Mononuclear cell (primary cell): ENCODE measurements at regions not wholly inside any gene's neighbourhood (a gene's known extent, or its start where the extent isn't known, plus 50 kb on each side); places are given as distances from the start of the nearest gene placed in this dataset.

ENCODE experiments used
- H3K27me3 ChIP-seq: 2 replicates; pipeline ENCODE4 v1.6.0; 2011; ENCODE audit warnings: low read length, control low read depth; ENCODE audit not compliant: insufficient read depth
- H3K4me1 ChIP-seq: 2 replicates; pipeline ENCODE4 v1.5.1; 2011; ENCODE audit warnings: mild to moderate bottlenecking, low read length, control low read depth; ENCODE audit not compliant: insufficient read depth
- H3K4me3 ChIP-seq: 2 replicates; pipeline ENCODE4 v1.5.1; 2011; ENCODE audit warnings: mild to moderate bottlenecking, low read length, moderate library complexity
- H3K9me3 ChIP-seq: 2 replicates; pipeline ENCODE4 v1.5.1; 2011; ENCODE audit warnings: low read depth, mild to moderate bottlenecking, control low read depth, low read length

DNA sequence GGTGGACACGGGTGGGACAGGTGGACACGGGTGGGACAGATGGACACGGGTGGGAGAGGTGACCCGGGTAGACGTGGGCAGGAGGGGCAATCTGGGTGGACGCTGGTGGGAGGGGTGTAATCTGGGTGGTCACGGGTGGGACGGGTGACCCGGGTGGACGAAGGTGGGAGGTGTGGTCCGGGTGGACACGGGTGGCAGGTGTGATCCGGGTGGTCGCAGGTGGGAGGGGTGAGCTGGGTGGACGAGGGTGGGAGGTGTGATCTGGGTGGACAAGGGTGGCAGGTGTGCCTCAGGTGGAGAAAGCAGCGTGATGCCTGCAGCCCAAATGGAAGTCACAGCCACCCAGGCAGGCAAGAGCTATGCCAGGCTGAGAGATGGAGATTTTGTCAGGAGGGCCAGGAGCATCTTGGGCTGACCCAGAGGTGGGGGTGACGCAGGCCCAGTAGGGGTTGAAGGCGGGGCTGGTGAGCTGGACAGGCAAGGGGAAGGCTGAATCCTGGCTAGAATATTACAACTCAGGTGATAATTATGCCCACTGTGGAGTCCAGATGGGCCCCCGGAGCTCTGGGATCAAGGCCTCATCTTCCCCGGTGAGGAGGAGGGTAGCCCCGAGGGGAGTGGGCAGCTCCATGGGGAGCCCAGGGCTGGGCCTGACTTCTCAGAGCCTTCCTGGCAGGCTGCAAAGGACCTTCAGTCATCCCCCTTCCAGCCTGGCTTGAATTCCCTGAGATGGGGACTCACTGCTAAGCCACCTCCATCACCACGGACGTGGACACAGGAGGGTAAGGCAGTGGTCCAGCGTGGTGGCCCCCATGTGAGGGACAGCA is 100.0 kb downstream of the ADRA2C start:
- Histone ChIP-seq H3K4me3 (no peak overlapping the region), H3K4me1 (no peaks in the 10 kb centered on the region), H3K9me3 (no peaks in the 10 kb centered on the region), H3K27me3 (peaks cover 7% of the 10 kb centered on the region)

DNA sequence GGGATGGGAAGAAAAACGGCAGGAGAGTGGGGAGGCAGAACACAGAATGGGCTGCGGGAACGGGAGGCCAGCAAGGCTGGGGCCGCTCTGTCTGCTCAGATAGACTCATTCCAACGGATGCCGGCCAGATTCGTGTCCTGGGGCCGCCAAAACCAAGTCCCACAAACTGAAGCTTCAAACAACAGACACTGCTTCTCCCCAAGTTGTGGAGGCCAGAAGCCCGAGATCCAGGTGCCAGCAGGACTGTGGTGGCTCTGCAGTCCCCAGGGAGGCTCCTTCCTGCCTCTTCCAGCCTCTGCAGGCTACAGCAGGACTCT is 100.6 kb downstream of the ADRA2C start:
- H3K9me3 ChIP-seq: no peaks in the 10 kb centered on the region
- no peak overlapping the region for H3K4me3 ChIP-seq
- H3K4me1 ChIP-seq: no peaks in the 10 kb centered on the region
- peaks cover 7% of the 10 kb centered on the region for H3K27me3 ChIP-seq

- no peak overlapping the region for H3K4me3 ChIP-seq
Observed at GRCh38 chr4:3867403-3868100, 101.4 kb downstream of the ADRA2C start.

GRCh38 chr4:3868211-3869173 is 102.3 kb downstream of the ADRA2C start:
- peaks cover 19% of the 10 kb centered on the region for H3K27me3 ChIP-seq
- H3K9me3 ChIP-seq: no peaks in the 10 kb centered on the region
- no peak overlapping the region for H3K4me3 ChIP-seq
- H3K4me1 ChIP-seq: no peaks in the 10 kb centered on the region

More at GRCh38 chr4:3867403-3868100, 101.4 kb downstream of the ADRA2C start:
- no peaks in the 10 kb centered on the region for H3K9me3 ChIP-seq
- peaks cover 12% of the 10 kb centered on the region for H3K27me3 ChIP-seq
- no peaks in the 10 kb centered on the region for H3K4me1 ChIP-seq

DNA sequence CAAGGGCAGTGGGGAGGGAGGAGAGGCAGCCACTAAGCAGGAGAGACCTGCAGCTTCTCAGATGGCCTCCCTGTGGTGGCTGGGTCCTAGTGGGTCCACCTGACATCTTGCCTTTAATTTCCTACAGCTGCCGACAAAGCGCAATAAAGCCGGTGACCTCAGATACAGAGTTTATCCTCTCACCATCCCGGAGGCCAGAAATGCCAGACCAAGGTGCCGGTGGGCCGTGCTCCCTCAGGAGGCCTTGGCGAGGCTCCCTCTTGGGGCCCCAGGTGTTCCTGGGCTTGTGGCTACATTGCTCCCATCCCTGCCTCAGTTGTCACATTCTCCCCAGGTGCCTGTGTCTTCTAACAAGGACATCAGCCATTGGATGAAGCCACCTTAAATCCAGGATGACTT is 103.0 kb downstream of the ADRA2C start:
- H3K27me3 ChIP-seq: peaks cover 20% of the 10 kb centered on the region
- H3K4me1 ChIP-seq: no peaks in the 10 kb centered on the region
- H3K4me3 ChIP-seq: no peak overlapping the region

GRCh38 chr4:3869661-3870566 is 103.7 kb downstream of the ADRA2C start:
- Histone ChIP-seq H3K9me3 (no peaks in the 10 kb centered on the region), H3K4me3 (no peak overlapping the region), H3K4me1 (no peaks in the 10 kb centered on the region), H3K27me3 (peaks cover 20% of the 10 kb centered on the region)

More for the DNA sequence above, 103.0 kb downstream of the ADRA2C start:
- no peaks in the 10 kb centered on the region for H3K9me3 ChIP-seq

DNA sequence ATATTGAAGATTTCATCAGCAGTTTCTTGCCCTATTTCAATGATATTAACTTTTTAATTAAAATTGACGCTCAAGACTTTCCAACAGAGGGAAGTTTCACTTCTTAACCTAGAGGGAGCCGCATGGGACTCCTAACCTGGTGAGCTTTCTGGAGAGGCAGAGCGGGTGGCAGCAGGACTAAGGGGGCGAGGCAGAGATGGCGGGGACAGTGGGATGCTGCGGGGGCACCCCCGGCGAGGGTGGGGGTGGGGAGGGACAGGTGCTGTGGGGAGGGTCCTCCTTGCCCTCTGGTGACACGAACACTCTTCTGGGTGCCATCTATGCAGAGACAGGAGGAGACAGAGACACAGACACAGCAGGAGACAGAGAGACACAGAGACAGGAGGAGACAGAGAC is 104.4 kb downstream of the ADRA2C start:
- H3K9me3 ChIP-seq: no peaks in the 10 kb centered on the region

GRCh38 chr4:3871181-3871852 is 105.1 kb downstream of the ADRA2C start:
- H3K4me1 ChIP-seq: no peaks in the 10 kb centered on the region
- no peaks in the 10 kb centered on the region for H3K9me3 ChIP-seq
- H3K4me3 ChIP-seq: no peak overlapping the region
- peaks cover 23% of the 10 kb centered on the region for H3K27me3 ChIP-seq

More for the DNA sequence above, 104.4 kb downstream of the ADRA2C start:
- H3K4me3 ChIP-seq: no peak overlapping the region
- no peaks in the 10 kb centered on the region for H3K4me1 ChIP-seq
- H3K27me3 ChIP-seq: peaks cover 20% of the 10 kb centered on the region

- Histone ChIP-seq H3K9me3 (no peaks in the 10 kb centered on the region), H3K4me3 (no peak overlapping the region), H3K27me3 (peaks cover 23% of the 10 kb centered on the region)
Observed at GRCh38 chr4:3871881-3872833, 106.0 kb downstream of the ADRA2C start.

GRCh38 chr4:3872834-3873313 is 106.7 kb downstream of the ADRA2C start:
- Histone ChIP-seq H3K27me3 (peaks cover 29% of the 10 kb centered on the region), H3K9me3 (no peaks in the 10 kb centered on the region), H3K4me3 (no peak overlapping the region)

More at GRCh38 chr4:3871881-3872833, 106.0 kb downstream of the ADRA2C start:
- H3K4me1 ChIP-seq: no peaks in the 10 kb centered on the region

GRCh38 chr4:3873408-3874027 is 107.3 kb downstream of the ADRA2C start:
- H3K4me3 ChIP-seq: no peak overlapping the region
- no peaks in the 10 kb centered on the region for H3K4me1 ChIP-seq
- H3K9me3 ChIP-seq: no peaks in the 10 kb centered on the region
- H3K27me3 ChIP-seq: peaks cover 35% of the 10 kb centered on the region

More at GRCh38 chr4:3872834-3873313, 106.7 kb downstream of the ADRA2C start:
- H3K4me1 ChIP-seq: no peaks in the 10 kb centered on the region

DNA sequence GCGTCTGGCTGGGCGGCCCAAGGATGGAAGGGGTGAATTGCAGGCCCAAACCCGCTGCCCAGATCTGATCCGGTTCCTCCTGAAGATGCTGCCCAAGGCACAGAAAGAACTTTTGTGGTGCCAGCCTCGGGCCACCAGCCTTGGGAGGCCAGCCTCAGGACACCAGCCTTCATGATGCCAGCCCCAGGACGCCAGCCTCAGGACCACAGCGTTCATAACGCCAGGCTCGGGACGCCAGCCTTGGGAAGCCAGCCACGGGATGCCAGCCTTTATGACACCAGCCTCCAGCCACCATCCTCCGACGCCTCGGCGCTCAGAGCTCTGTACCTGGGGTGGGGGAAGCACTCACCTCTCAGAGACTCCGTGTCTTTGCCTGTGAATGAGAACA is 107.8 kb downstream of the ADRA2C start:
- peaks cover 40% of the 10 kb centered on the region for H3K27me3 ChIP-seq
- peaks cover under 1% of the 10 kb centered on the region for H3K4me1 ChIP-seq
- no peak overlapping the region for H3K4me3 ChIP-seq
- H3K9me3 ChIP-seq: no peaks in the 10 kb centered on the region
